ENCODE measurements at regions not wholly inside any gene's neighbourhood (a gene's known extent, or its start where the extent isn't known, plus 50 kb on each side); places are given as distances from the start of the nearest gene placed in this dataset.
"Not testable (repeated sequence)": the region's sequence is repeated elsewhere in the genome, so short reads cannot be mapped to it uniquely, and the experiment has no call there.

- DNase-seq, result no peak
- intact Hi-C loops (cut with micrococcal nuclease), result no loop called here
- ATAC-seq, result no peak
Measured at GRCh38 chr1:226461087-226461486, 53.2 kb upstream of the PARP1 start.

DNA sequence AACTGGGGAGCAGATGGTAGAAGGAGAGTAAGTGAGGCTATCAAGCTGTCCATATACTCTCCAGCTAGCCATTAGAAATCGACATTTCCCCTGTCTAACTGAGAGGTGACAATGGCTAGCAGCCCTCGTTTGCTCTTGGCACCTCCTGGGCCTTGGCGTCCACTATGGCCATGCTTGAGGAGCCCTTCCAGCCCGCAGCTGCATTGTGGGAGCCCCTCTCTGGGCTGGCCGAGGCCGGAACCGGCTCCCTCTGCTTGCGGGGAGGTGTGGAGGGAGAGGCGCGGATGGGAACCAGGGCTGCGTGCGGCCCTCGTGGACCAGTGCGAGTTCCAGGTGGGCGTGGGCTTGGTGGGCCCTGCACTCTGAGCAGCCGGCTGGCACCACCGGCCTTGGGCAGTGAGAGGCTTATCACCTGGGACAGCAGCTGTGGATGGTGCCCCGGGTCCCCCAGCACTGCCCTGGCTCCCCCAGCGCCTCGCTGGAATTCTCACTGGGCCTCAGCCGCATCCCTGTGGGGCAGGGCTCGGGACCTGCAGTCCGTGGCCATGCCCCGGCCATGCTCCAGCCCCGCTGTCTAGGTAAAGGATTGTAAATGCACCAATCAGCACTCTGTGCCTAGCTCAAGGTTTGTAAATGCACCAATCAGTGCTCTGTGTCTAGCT is 56.2 kb upstream of the PARP1 start:
- no peak for ATAC-seq
- DNase-seq, result no peak
- intact Hi-C loops (cut with micrococcal nuclease), result no loop called here

DNA sequence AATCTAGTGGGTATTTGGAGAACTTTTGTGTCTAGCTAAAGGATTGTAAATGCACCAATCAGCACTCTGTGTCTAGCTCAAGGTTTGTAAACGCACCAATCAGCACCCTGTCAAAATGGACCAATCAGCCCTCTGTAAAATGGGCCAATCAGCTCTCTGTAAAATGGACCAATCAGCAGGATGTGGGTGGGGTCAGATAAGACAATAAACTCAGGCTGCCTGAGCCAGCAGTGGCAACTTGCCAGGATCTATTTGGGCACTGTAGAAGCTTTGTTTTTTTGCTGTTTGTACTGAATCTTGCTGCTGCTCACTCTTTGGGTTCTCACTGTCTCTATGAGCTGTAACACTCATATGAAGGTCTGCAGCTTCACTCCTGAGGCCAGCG is 56.7 kb upstream of the PARP1 start:
- intact Hi-C loops (cut with micrococcal nuclease); ATAC-seq; DNase-seq: not testable (repeated sequence)

- intact Hi-C loops (cut with micrococcal nuclease), result no loop called here
- no peak for DNase-seq
- ATAC-seq, result no peak
Measured at GRCh38 chr1:226466296-226466695, 58.4 kb upstream of the PARP1 start.

DNA sequence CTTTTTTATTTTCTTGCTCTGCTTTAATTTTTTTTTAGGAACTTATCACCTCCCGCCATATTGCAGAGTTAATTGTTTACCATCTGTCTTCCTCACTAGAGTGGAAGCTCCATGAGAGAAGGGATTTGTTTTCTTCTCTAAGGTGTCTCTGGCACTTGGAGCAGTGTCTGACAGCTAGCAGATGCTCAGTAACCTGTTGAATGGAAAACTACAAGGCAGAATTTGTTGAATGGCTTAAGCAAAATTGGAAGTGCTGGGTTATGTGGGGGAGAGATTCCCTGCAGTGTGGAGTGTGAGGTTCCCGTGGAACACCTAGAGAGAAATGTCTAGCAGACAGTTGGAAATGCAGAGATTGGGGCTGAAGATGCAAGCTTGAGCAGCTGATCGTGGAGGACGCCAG is 59.5 kb upstream of the PARP1 start:
- intact Hi-C loops (cut with micrococcal nuclease), result no loop called here
- DNase-seq (no peak), ATAC-seq (no peak)

DNA sequence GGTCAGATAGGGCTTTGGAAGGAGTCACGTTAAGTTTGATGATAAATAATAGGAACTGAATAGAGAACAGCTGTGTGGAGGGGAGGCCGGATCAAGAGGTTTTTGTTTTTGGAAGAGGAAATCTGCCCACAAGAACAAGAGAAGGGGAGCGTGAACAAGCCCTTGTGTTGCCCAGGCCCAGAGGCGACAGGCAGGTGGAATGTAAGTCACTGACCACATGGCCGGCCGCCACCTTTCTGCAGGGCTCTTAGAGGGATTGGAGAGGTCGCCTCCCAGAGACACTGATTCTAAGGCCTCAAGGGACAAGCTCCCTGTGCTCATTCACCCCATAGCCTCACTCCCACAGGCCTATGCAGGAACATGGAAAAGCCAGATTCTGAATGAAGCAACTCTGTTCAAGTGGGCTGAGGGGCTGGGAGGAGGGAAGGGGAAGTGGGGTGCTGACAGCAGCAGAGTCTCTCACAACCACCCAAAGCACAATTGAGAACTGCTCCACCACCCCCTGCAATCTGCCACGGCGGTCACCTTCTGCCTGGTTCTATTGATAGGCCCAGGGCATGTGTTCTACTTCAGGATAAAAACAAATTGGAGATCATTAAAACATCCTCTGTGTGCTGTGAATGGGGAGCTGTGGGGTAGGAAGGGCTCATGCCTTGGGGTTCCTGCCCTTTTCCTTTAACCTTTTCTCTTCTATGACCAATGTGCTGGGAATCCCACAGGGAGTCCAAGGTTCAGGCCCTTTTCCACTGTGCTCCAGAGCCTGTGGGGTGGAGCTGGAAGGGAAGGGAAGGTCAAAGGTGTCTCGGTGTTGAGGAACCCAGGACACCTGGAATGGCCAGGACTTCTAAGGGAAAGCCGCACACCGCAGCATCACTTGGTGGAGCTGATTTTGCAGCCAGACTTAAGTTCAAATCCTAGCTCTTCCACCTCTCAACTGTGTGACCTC is 63.3 kb upstream of the PARP1 start:
- DNase-seq, result no peak
- intact Hi-C loops (cut with micrococcal nuclease), result no loop called here
- ATAC-seq, result no peak

DNA sequence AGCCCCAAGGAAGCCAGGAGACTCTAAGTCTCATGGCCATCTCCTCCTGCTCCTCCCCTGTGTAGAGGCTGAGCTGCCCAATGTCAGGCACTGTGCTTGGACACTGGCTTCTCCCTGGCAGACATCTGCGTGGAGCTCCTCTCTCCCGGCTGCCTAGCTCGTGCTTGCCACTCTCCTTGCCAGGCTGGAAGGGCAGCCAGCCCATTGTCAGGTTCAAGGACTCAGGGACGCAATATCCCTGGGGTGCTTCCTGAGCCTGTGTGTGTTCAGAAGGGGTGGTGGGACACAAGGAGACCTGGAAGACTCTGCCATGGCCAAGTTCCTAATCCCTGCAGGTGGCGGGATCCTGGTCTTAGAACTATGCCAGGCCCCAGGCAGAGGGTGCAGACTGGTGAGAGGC is 65.4 kb upstream of the PARP1 start:
- DNase-seq, result peak; percentile 41
- ATAC-seq, result peak; percentile 52
- intact Hi-C loops (cut with micrococcal nuclease), result no loop called here

- DNase-seq (no peak), ATAC-seq (no peak)
- intact Hi-C loops (cut with micrococcal nuclease), result no loop called here
Measured at GRCh38 chr1:226474041-226474440, 66.1 kb upstream of the PARP1 start.

DNA sequence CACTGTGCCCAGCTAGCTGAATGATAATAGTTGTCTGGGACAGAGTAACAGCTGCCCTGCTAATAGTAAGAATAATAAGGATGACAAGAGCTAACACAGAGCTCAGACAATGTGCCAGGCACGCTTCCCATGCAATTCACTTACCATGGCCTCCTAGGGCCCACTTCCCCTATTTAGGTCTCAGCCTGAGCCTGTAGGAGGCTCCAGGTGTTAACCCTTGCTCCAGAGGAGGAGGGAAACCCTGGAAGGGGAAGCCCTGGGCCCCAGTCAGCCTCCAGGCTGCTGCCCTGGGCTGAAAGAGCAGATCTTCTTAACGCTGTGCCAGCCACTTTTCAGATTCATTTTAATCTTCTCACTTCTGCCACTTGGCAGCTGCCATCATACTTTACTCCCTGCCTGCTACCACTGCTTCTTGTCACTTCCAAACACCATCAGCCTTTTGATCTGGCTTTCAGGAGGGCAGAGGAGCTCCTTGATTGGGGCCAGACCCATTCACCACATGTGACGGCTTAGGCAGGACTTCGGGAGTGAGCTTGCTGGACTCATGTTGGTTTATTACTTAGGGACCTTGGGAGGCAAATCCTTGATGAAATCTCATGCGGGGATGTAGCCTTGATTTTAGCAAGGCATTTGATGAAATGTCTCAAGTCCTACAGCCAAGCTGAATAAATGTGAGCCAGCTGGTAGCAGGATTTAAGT is 66.7 kb upstream of the PARP1 start:
- intact Hi-C loops (cut with micrococcal nuclease), result no loop called here
- ATAC-seq, result peak; percentile 64
- DNase-seq, result no peak

- intact Hi-C loops (cut with micrococcal nuclease), result no loop called here
- ATAC-seq, result no peak
- no peak for DNase-seq
Measured at GRCh38 chr1:226475142-226475511, 67.2 kb upstream of the PARP1 start.

GRCh38 chr1:226476066-226476465 is 68.2 kb upstream of the PARP1 start:
- DNase-seq, result no peak
- ATAC-seq, result no peak
- intact Hi-C loops (cut with micrococcal nuclease), result no loop called here

DNA sequence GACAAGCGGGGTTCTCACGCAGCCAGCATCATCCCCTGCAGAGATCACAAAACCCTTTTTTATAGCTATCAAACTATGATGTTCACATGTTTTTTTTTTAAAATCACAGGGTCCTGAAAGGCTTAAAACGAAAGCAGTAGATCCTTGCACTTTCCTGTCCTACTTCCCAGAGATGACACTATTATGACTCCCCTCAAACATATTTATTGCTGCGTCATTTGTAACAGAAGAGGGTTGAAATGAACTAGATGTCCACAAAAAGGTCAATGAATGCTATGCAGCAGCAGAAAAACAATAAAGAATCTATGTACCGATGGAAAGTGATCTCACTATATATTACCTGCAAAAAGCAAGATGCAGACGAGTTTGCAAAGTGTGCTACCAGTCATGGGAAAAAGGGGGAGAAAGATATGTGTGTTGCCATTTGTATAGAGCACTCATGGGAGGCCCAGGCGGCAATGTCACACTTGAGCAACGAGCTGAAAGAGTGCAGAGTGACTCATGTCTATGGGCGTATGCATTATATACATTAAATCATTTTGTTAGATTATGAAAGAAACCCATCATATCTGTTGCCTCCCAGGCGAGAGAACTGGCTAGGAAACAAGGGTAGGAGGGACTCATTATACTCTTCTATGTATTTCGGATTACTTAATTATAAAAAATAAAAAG is 68.9 kb upstream of the PARP1 start:
- DNase-seq (no peak), ATAC-seq (no peak)
- intact Hi-C loops (cut with micrococcal nuclease), result no loop called here

- intact Hi-C loops (cut with micrococcal nuclease), result no loop called here
- ATAC-seq (no peak), DNase-seq (no peak)
Measured at GRCh38 chr1:226479474-226479873, 69.1 kb upstream of the STUM start.

DNA sequence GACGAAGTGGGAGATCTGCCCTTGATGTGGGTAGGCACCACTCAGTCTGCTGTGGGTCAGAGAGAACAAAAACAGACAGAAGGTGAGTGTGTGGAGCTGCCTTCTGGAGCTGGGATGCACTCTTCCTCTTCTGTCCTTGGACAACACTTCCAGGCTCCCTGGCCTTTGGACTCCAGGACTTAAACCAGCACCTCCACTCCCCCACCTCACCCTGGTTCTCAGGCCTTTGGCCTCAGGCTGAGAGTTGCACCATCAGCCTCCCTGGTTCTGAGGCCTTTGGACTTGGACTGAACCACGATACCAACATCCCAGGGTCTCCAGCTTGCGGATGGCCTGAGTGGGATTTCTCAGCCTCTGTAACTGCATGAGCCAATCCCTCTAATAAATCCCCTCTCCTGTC is 68.1 kb upstream of the STUM start:
- no peak for ATAC-seq
- intact Hi-C loops (cut with micrococcal nuclease), result no loop called here

DNA sequence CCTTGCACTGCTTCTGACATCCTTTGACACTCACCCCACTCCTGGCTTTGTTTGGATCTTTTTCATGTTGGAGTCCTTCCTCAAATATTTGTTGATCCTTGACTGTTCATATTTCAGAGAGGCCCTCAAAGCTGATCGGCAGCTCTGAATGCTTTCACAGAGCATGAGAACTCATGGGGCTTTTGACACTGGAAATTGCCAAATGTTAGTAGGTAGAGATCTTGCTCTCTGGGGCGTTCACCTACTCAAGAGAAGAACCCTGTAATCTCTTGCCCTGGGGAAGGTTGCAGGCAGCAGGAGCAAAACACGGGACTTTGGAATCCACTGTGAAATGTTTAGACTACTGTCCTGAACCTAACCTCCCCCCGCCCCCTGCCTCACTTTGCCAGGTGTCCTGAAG is 67.4 kb upstream of the STUM start:
- DNase-seq, result no peak
- no peak for ATAC-seq
- intact Hi-C loops (cut with micrococcal nuclease), result no loop called here

More for the DNA sequence above, 68.1 kb upstream of the STUM start:
- DNase-seq, result no peak

GRCh38 chr1:226482196-226482595 is 66.4 kb upstream of the STUM start:
- intact Hi-C loops (cut with micrococcal nuclease), result no loop called here
- no peak for DNase-seq
- no peak for ATAC-seq

DNA sequence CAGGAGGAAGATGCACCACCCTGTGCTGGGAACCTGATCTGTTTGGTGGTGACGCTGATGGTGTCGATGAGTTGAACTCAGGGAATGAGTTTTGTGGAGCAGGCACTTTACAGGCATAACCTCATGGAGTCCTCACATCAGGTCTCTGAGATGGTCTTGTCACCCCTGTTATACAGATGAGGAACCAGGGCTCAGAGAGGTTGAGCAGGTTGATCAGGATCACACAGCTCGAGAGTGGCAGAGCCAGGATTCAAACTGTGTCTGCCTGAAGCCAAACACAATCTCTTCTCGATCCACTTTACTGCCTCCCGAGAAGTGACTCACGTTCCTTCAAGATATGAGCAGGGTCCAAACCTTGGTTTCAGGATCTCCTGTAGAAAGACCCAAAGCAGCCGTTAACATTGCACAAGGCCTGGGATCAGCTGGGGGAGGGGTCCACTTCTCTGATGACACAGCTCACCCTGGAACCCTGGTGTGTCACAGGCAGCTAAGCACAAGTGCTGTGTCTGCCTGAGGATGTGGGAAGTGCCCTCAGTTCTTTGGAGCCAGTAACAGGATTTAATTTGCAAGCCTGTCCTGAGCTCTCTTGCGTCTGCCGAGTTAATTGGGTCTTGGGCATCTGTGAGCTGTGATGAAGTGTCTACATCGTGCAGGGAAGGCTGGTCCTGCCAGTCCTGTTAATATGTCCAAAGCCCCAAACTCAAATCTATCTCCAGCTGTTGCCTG is 65.4 kb upstream of the STUM start:
- ATAC-seq, result no peak
- intact Hi-C loops (cut with micrococcal nuclease), result no loop called here
- DNase-seq, result no peak

DNA sequence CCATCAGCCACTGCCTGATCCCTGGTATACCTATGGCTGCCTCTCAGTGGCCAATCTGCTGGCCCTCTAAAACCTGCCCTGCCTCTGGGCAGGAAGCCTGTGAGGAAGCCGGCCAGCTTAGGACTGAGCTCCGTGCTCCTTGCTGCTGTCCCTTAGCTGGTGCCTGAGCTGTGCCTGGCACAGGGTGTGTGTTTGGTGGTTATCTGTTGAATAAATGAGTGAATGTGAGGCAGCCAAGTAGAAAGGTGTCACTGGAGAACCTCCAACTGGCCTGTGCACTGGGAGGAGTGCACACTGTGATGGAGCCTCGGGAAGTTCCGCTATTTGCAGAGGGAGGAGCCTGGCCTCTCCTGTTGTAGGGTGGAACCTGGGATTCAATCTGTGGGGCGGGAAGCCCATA is 63.4 kb upstream of the STUM start:
- ATAC-seq, result peak; percentile 82
- intact Hi-C loops (cut with micrococcal nuclease), result no loop called here
- no peak for DNase-seq

- DNase-seq, result no peak
- intact Hi-C loops (cut with micrococcal nuclease), result no loop called here
Measured at GRCh38 chr1:226486161-226486560, 62.4 kb upstream of the STUM start.

More at GRCh38 chr1:226486161-226486560, 62.4 kb upstream of the STUM start:
- ATAC-seq, result no peak

Data from left ventricle myocardium superior (tissue), 1 donor.